Ovary (tissue), 3 donors: ENCODE measurements at regions not wholly inside any gene's neighbourhood (a gene's known extent, or its start where the extent isn't known, plus 50 kb on each side); places are given as distances from the start of the nearest gene placed in this dataset.

Source experiments
- EP300 ChIP-seq: sonication (generic); formaldehyde crosslinking; IDR thresholded peaks from one replicate; pipeline ENCODE4 v1.6.1; 2017; ENCODE audit warnings: antibody characterized with exemption
- POLR2A ChIP-seq: fragments of 450-650 bp; IDR thresholded peaks from one replicate; pipeline ENCODE4 v1.6.1; 2017; ENCODE audit warnings: antibody characterized with exemption, mild to moderate bottlenecking, moderate library complexity
- TF ChIP-seq, protein P1 (sequence below), 3 donors: fragments of 450-650 bp in 2 of 3; fragments of 200-600 bp in 1 of 3; IDR thresholded peaks; one replicate each; pipeline versions ENCODE4 v1.5.1 to v1.8.0; 2016 to 2022; ENCODE audit warnings: antibody characterized with exemption in 3 of 3, mild to moderate bottlenecking in 1 of 3
- donor health status: DM: no; HTN: no; CAD: no.

- no peak for TF ChIP-seq EP300
- TF ChIP-seq, protein P1, sequence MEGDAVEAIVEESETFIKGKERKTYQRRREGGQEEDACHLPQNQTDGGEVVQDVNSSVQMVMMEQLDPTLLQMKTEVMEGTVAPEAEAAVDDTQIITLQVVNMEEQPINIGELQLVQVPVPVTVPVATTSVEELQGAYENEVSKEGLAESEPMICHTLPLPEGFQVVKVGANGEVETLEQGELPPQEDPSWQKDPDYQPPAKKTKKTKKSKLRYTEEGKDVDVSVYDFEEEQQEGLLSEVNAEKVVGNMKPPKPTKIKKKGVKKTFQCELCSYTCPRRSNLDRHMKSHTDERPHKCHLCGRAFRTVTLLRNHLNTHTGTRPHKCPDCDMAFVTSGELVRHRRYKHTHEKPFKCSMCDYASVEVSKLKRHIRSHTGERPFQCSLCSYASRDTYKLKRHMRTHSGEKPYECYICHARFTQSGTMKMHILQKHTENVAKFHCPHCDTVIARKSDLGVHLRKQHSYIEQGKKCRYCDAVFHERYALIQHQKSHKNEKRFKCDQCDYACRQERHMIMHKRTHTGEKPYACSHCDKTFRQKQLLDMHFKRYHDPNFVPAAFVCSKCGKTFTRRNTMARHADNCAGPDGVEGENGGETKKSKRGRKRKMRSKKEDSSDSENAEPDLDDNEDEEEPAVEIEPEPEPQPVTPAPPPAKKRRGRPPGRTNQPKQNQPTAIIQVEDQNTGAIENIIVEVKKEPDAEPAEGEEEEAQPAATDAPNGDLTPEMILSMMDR (IDR thresholded peaks at IDR 0.05), result no peak
- no peak for TF ChIP-seq POLR2A
These were observed 147.5 kb downstream of the IRX5 start for GRCh38 chr16:55078153-55078552.
